Kidney epithelial cell (primary cell): ENCODE measurements at regions not wholly inside any gene's neighbourhood (a gene's known extent, or its start where the extent isn't known, plus 50 kb on each side); places are given as distances from the start of the nearest gene placed in this dataset.

Source experiments
- DNase-seq: peaks from one replicate; pipeline ENCODE4 v3.0.0-alpha.2; 2010; ENCODE audit warnings: low read depth
- H3K27me3 ChIP-seq: 2 replicates; pipeline ENCODE4 v1.6.0; 2011; ENCODE audit warnings: low read length; ENCODE audit not compliant: control insufficient read depth, insufficient read depth
- H3K36me3 ChIP-seq: 2 replicates; pipeline ENCODE4 v1.5.1; 2011; ENCODE audit warnings: low read length; ENCODE audit not compliant: control insufficient read depth, insufficient read depth
- H3K4me3 ChIP-seq: 2 replicates; pipeline ENCODE4 v1.5.1; 2011; ENCODE audit warnings: low read depth, mild to moderate bottlenecking, control low read depth, low read length
- CTCF ChIP-seq: IDR thresholded peaks from 2 replicates; pipeline ENCODE4 v1.5.1; 2011; ENCODE audit warnings: mild to moderate bottlenecking, moderate library complexity, low read length, control low read depth, inconsistent platforms; ENCODE audit not compliant: insufficient read depth, poor library complexity, severe bottlenecking

GRCh38 chr10:117911684-117912083, 135.1 kb downstream of the RAB11FIP2 start:
- Histone ChIP-seq H3K4me3 (no peak overlapping the region), H3K36me3 (no peaks in the 10 kb centered on the region), H3K27me3 (no peaks in the 10 kb centered on the region)
- DNase-seq, result no peak
- TF ChIP-seq CTCF, result no peak

- TF ChIP-seq CTCF, result no peak
- Histone ChIP-seq H3K4me3 (no peak overlapping the region), H3K36me3 (no peaks in the 10 kb centered on the region), H3K27me3 (no peaks in the 10 kb centered on the region)
- DNase-seq, result no peak
Observed at GRCh38 chr10:117914334-117914733, 132.4 kb downstream of the RAB11FIP2 start.

GRCh38 chr10:117920956-117921355, 125.8 kb downstream of the RAB11FIP2 start:
- Histone ChIP-seq H3K36me3 (no peaks in the 10 kb centered on the region), H3K27me3 (no peaks in the 10 kb centered on the region), H3K4me3 (no peak overlapping the region)
- no peak for TF ChIP-seq CTCF
- DNase-seq, result no peak

GRCh38 chr10:117921421-117921820, 125.3 kb downstream of the RAB11FIP2 start:
- DNase-seq, result no peak
- TF ChIP-seq CTCF, result no peak
- H3K4me3 ChIP-seq, result no peak overlapping the region
- H3K36me3 ChIP-seq, result no peaks in the 10 kb centered on the region
- H3K27me3 ChIP-seq, result no peaks in the 10 kb centered on the region

GRCh38 chr10:117924820-117925219, 121.9 kb downstream of the RAB11FIP2 start:
- TF ChIP-seq CTCF, result no peak
- no peaks in the 10 kb centered on the region for H3K27me3 ChIP-seq
- H3K4me3 ChIP-seq, result no peak overlapping the region
- no peak for DNase-seq
- H3K36me3 ChIP-seq, result no peaks in the 10 kb centered on the region

- no peak for DNase-seq
- no peak overlapping the region for H3K4me3 ChIP-seq
Observed at GRCh38 chr10:117925369-117925768, 121.4 kb downstream of the RAB11FIP2 start.

More at GRCh38 chr10:117925369-117925768, 121.4 kb downstream of the RAB11FIP2 start:
- no peak for TF ChIP-seq CTCF
- H3K27me3 ChIP-seq, result no peaks in the 10 kb centered on the region
- no peaks in the 10 kb centered on the region for H3K36me3 ChIP-seq
